H1 (cell line): ENCODE measurements at regions not wholly inside any gene's neighbourhood (a gene's known extent, or its start where the extent isn't known, plus 50 kb on each side); places are given as distances from the start of the nearest gene placed in this dataset.

ENCODE experiments used
- CTCF ChIA-PET: fragments of 300-600 bp; sonication (Branson Sonifier 250); formaldehyde crosslinking; loops from one replicate; lab custom pipeline; 2021; ENCODE audit not compliant: partially characterized antibody; lab: Charles Lee
- POLR2A ChIA-PET: fragments of 300-600 bp; sonication (Branson Sonifier 250); formaldehyde crosslinking; loops from one replicate; lab custom pipeline; 2021; ENCODE audit warnings: inconsistent platforms; ENCODE audit not compliant: partially characterized antibody; lab: Charles Lee
- DNase-seq, 2 experiments: peaks; one replicate each; pipeline versions ENCODE4 v3.0.0 to v3.0.0-alpha.2; 2010 to 2022; ENCODE audit warnings: low spot score in 2 of 2, low read depth in 1 of 2, mixed read lengths in 1 of 2
- FAIRE-seq: peaks from 2 replicates; lab custom pipeline; 2011; peaks lifted over from hg19 to GRCh38; lab: Jason Lieb, UNC
- H2AFZ ChIP-seq: 2 replicates; pipeline ENCODE4 v1.8.1; 2012; ENCODE audit warnings: low read length, inconsistent platforms
- H2AK5ac ChIP-seq: 2 replicates; pipeline ENCODE4 v1.6.1; 2013; ENCODE audit warnings: low read depth, low read length
- H2BK120ac ChIP-seq: replicated peaks from 2 replicates; pipeline ENCODE3; 2013; ENCODE audit warnings: low read depth, low read length, inconsistent platforms
- H2BK12ac ChIP-seq: 2 replicates; pipeline ENCODE4 v1.6.1; 2013; ENCODE audit warnings: low read depth, low read length
- H2BK15ac ChIP-seq: 2 replicates; pipeline ENCODE4 v1.6.1; 2013; ENCODE audit warnings: low read length
- H2BK20ac ChIP-seq: 2 replicates; pipeline ENCODE4 v1.6.1; 2013; ENCODE audit warnings: low read length
- H2BK5ac ChIP-seq: 2 replicates; pipeline ENCODE4 v1.6.1; 2013; ENCODE audit warnings: low read depth, low read length
- H3K14ac ChIP-seq: 2 replicates; pipeline ENCODE4 v1.6.1; 2013; ENCODE audit warnings: inconsistent platforms; ENCODE audit not compliant: insufficient read length
- H3K18ac ChIP-seq: 2 replicates; pipeline ENCODE4 v1.6.1; 2013; ENCODE audit warnings: low read length; ENCODE audit errors: extremely low read depth
- H3K23ac ChIP-seq: 2 replicates; pipeline ENCODE4 v1.6.1; 2013; ENCODE audit warnings: inconsistent platforms; ENCODE audit not compliant: insufficient read length
- H3K23me2 ChIP-seq: 2 replicates; pipeline ENCODE4 v1.6.1; 2013; ENCODE audit warnings: low read depth, low read length
- H3K27ac ChIP-seq: 2 replicates; pipeline ENCODE4 v1.6.1; 2011; ENCODE audit warnings: low read depth, low read length, inconsistent platforms
- H3K27me3 ChIP-seq, 4 experiments: replicated peaks in 1 of 4; 1 replicate in 1 of 4; 2 replicates in 3 of 4; pipeline versions ENCODE4 v1.6.1 to v1.8.1; 2011 to 2013; ENCODE audit warnings: low read length in 3 of 4, mild to moderate bottlenecking in 3 of 4, inconsistent platforms in 2 of 4, mixed read lengths in 2 of 4, moderate library complexity in 1 of 4; ENCODE audit not compliant: control insufficient read depth in 3 of 4, insufficient read depth in 3 of 4; ENCODE audit errors: extremely low read depth in 1 of 4
- H3K36me3 ChIP-seq, 4 experiments: 2 replicates each; pipeline versions ENCODE4 v1.6.1 to v1.8.1; 2011 to 2013; ENCODE audit warnings: mild to moderate bottlenecking in 4 of 4, low read length in 3 of 4, moderate library complexity in 2 of 4, control low read depth in 1 of 4, inconsistent platforms in 1 of 4; ENCODE audit not compliant: insufficient read depth in 4 of 4, control insufficient read depth in 2 of 4
- H3K4ac ChIP-seq: replicated peaks from 2 replicates; pipeline ENCODE3; 2013; ENCODE audit warnings: low read length, low read depth, mixed read lengths, inconsistent platforms; ENCODE audit not compliant: insufficient read length
- H3K4me1 ChIP-seq, 4 experiments: replicated peaks in 1 of 4; 1 replicate in 1 of 4; 2 replicates in 3 of 4; pipeline versions ENCODE4 v1.6.1 to v1.8.1; 2011 to 2013; ENCODE audit warnings: low read length in 3 of 4, inconsistent platforms in 2 of 4, mixed read lengths in 1 of 4; ENCODE audit not compliant: insufficient read depth in 4 of 4, control insufficient read depth in 3 of 4
- H3K4me2 ChIP-seq, 2 experiments: 2 replicates each; pipeline versions ENCODE4 v1.6.1 to v1.8.1; 2011 to 2013; ENCODE audit warnings: low read depth in 2 of 2, low read length in 2 of 2, control low read depth in 1 of 2, inconsistent platforms in 1 of 2, mild to moderate bottlenecking in 1 of 2; ENCODE audit not compliant: insufficient read depth in 1 of 2
- H3K4me3 ChIP-seq, 4 experiments: fragments of 200-600, 300-600 bp in 1 of 4; sonication (generic), shearing (Covaris generic), sonication (Bioruptor Twin) in 1 of 4; 2 replicates each; pipeline versions ENCODE4 v1.5.1 to v1.8.1; 2011 to 2016; ENCODE audit warnings: low read length in 4 of 4, low read depth in 3 of 4, control low read depth in 2 of 4, inconsistent platforms in 2 of 4, mild to moderate bottlenecking in 2 of 4, mixed read lengths in 1 of 4, moderate library complexity in 1 of 4; ENCODE audit not compliant: insufficient read depth in 2 of 4; ENCODE audit errors: extremely low read depth in 1 of 4
- H3K56ac ChIP-seq: replicated peaks from 2 replicates; pipeline ENCODE3; 2013; ENCODE audit warnings: low read depth, mild to moderate bottlenecking, mixed read lengths, low read length, inconsistent platforms; ENCODE audit not compliant: insufficient read length
- H3K79me1 ChIP-seq: 2 replicates; pipeline ENCODE4 v1.6.1; 2013; ENCODE audit warnings: low read depth, low read length, control low read depth
- H3K79me2 ChIP-seq, 2 experiments: 2 replicates each; pipeline versions ENCODE4 v1.6.1 to v1.8.1; 2012 to 2013; ENCODE audit warnings: low read length in 2 of 2, mild to moderate bottlenecking in 2 of 2, inconsistent platforms in 1 of 2; ENCODE audit not compliant: insufficient read depth in 2 of 2, control insufficient read depth in 1 of 2
- H3K9ac ChIP-seq, 4 experiments: replicated peaks in 1 of 4; 1 replicate in 1 of 4; 2 replicates in 3 of 4; pipeline versions ENCODE4 v1.6.1 to v1.8.1; 2011 to 2013; ENCODE audit warnings: low read depth in 3 of 4, low read length in 3 of 4, control low read depth in 2 of 4, mild to moderate bottlenecking in 2 of 4, moderate library complexity in 2 of 4, inconsistent platforms in 1 of 4; ENCODE audit errors: extremely low read depth in 1 of 4
- H3K9me3 ChIP-seq, 2 experiments: 2 replicates each; pipeline versions ENCODE4 v1.6.1 to v1.8.1; 2012 to 2013; ENCODE audit warnings: mild to moderate bottlenecking in 2 of 2, moderate library complexity in 2 of 2, control low read depth in 1 of 2, inconsistent platforms in 1 of 2, low read depth in 1 of 2, low read length in 1 of 2, mixed read lengths in 1 of 2; ENCODE audit not compliant: insufficient read depth in 2 of 2
- H4K20me1 ChIP-seq, 2 experiments: replicated peaks in 1 of 2; 2 replicates each; pipeline versions ENCODE3 to v1.8.1; 2011 to 2013; ENCODE audit warnings: inconsistent platforms in 2 of 2, low read length in 2 of 2, mild to moderate bottlenecking in 1 of 2; ENCODE audit not compliant: insufficient read depth in 2 of 2, control insufficient read depth in 1 of 2
- H4K5ac ChIP-seq: 2 replicates; pipeline ENCODE4 v1.6.1; 2013; ENCODE audit warnings: low read length, low read depth, mixed read lengths, inconsistent platforms; ENCODE audit not compliant: insufficient read length
- H4K8ac ChIP-seq: 2 replicates; pipeline ENCODE4 v1.8.0; 2013; ENCODE audit warnings: mild to moderate bottlenecking, moderate library complexity, low read length, inconsistent platforms; ENCODE audit not compliant: insufficient read depth; ENCODE audit errors: extremely low read depth
- H4K91ac ChIP-seq: replicated peaks from 2 replicates; pipeline ENCODE3; 2013; ENCODE audit warnings: low read length, mixed read lengths, inconsistent platforms; ENCODE audit not compliant: insufficient read length
- CTCF ChIP-seq, 3 experiments: IDR thresholded peaks; 1 replicate in 2 of 3; 2 replicates in 1 of 3; pipeline versions ENCODE4 v1.5.1 to v1.6.1; 2011; ENCODE audit warnings: low read length in 3 of 3, mild to moderate bottlenecking in 3 of 3, inconsistent platforms in 2 of 3, low read depth in 1 of 3, moderate library complexity in 1 of 3; ENCODE audit not compliant: insufficient read depth in 1 of 3; ENCODE audit errors: control extremely low read depth in 1 of 3
- KDM1A ChIP-seq: fragments of 200-600, 300-600 bp; sonication (generic); IDR thresholded peaks from 2 replicates; pipeline ENCODE4 v1.7.1; 2016; ENCODE audit warnings: mild to moderate bottlenecking, low read length, borderline replicate concordance
- RAD21 ChIP-seq, 2 experiments: IDR thresholded peaks in 1 of 2; conservative IDR thresholded peaks in 1 of 2; 2 replicates each; pipeline ENCODE4 v1.6.1; 2011; ENCODE audit warnings: low read depth in 2 of 2, low read length in 2 of 2, improper control_type of control experiment in 1 of 2, inconsistent platforms in 1 of 2, mild to moderate bottlenecking in 1 of 2, moderate library complexity in 1 of 2
- WGBS, 2 experiments: shearing (Covaris generic) in 1 of 2; methylation state at CpG; one replicate each; pipeline versions ENCODE4 v1.1.6 to v1.1.7; 2013 to 2015; ENCODE audit warnings: low lambda C conversion rate in 2 of 2, mixed read lengths in 2 of 2, inconsistent platforms in 1 of 2, low coverage in 1 of 2, missing lambda C conversion rate in 1 of 2; ENCODE audit not compliant: insufficient replicate concordance in 2 of 2, insufficient coverage in 1 of 2, insufficient read length in 1 of 2; ENCODE audit errors: extremely low coverage in 1 of 2, missing lambda C conversion rate in 1 of 2; 5-methylcytosine and 5-hydroxymethylcytosine counted together

GRCh38 chr1:229217716-229218115 is 53.2 kb upstream of the RAB4A start:
- Histone ChIP-seq H3K36me3 (no peaks in the 10 kb centered on the region), H2BK120ac (no peak overlapping the region), H2BK5ac (no peak overlapping the region), H2AK5ac (peak overlapping the region; percentile 18; the same call in 1 of the 2 replicates), H3K23ac (no peak overlapping the region), H3K56ac (peak overlapping the region; percentile 18), H3K9ac (no peak overlapping the region), H3K9me3 (no peaks in the 10 kb centered on the region), H3K27ac (no peak overlapping the region), H2AFZ (no peak overlapping the region), H3K27me3 (no peaks in the 10 kb centered on the region), H3K4me3 (no peak overlapping the region), H3K4ac (no peak overlapping the region), H3K79me2 (no peaks in the 10 kb centered on the region), H3K4me1 (peaks cover 0 to 2% (median 1%) of the 10 kb centered on the region in 4 experiments; a peak in 4 of 7 replicates), H2BK15ac (peak overlapping the region; percentile 0; the same call in 1 of the 2 replicates), H2BK20ac (no peak overlapping the region; the same call in 1 of the 2 replicates), H3K18ac (no peak overlapping the region), H3K4me2 (no peak overlapping the region), H3K23me2 (peaks cover 8% of the 10 kb centered on the region), H4K5ac (no peak overlapping the region), H3K79me1 (no peaks in the 10 kb centered on the region), H4K91ac (peak overlapping the region; percentile 41), H3K14ac (no peak overlapping the region), H2BK12ac (peak overlapping the region; percentile 56), H4K8ac (no peak overlapping the region), H4K20me1 (peaks cover 0 to 2% of the 10 kb centered on the region in 2 experiments)
- TF ChIP-seq RAD21 (IDR thresholded peaks at IDR 0.05 in 1 of 2, conservative IDR thresholded peaks at IDR 0.05 in 1 of 2; ENCODE audit: low read depth in 2 of 2, low read length in 2 of 2) (peak; percentile 10 to 32; a peak in 1 of 4 replicates), CTCF (IDR thresholded peaks at IDR 0.05; ENCODE audit: control extremely low read depth in 1 of 3, insufficient read depth in 1 of 3, low read depth in 1 of 3, low read length in 3 of 3) (peak; percentile 8 to 48 (median 32); a peak in 2 of 4 replicates), KDM1A (no peak)
- WGBS, 2 experiments: 86% methylated on average over 8 of the region's 8 CpGs; no CpG with 5 or more reads in 1 of the 2 experiments
- ChIA-PET CTCF (interaction anchor here (0.8 to 1.6 kb wide), 4 partner anchors 9 to 491 kb away, joined by 3 to 6 read pairs (median 4); no protein-coding TSS in a partner anchor), POLR2A (no interaction called here)
- DNase-seq: no peak
- FAIRE-seq: no peak
